IMR-90 (cell line): ENCODE measurements at regions not wholly inside any gene's neighbourhood (a gene's known extent, or its start where the extent isn't known, plus 50 kb on each side); places are given as distances from the start of the nearest gene placed in this dataset.

Source experiments
- ATAC-seq: fragments of 200-7000 bp; cut with Tn5 transposase; 2 replicates; pipeline ENCODE4 v1.9.1; 2020; ENCODE audit warnings: low read depth, mild to moderate bottlenecking, moderate library complexity
- BruUV-seq: library from RNA; stranded (reverse); fragments of 400-500 nt; replicated peaks from 2 replicates; lab custom pipeline; 2021; lab: Mats Ljungman, UMichigan
- CTCF ChIA-PET: fragments of 300-600 bp; formaldehyde crosslinking; extraction: SDS; loops from one replicate; lab custom pipeline; 2021; ENCODE audit warnings: antibody characterized with exemption; lab: Yijun Ruan, JAX
- POLR2A ChIA-PET: fragments of 300-600 bp; sonication (Branson Sonifier 250); formaldehyde crosslinking; loops from one replicate; lab custom pipeline; 2022; ENCODE audit warnings: antibody characterized with exemption; ENCODE audit not compliant: unreplicated experiment; lab: Charles Lee
- DNase-seq: peaks from one replicate; pipeline ENCODE4 v3.0.0; 2013
- H2AFZ ChIP-seq: replicated peaks from 2 replicates; pipeline ENCODE3; 2013; ENCODE audit warnings: low read length, mild to moderate bottlenecking; ENCODE audit not compliant: poor library complexity
- H2AK5ac ChIP-seq: 2 replicates; pipeline ENCODE4 v1.6.1; 2013; ENCODE audit warnings: low read depth, low read length, inconsistent platforms
- H2AK9ac ChIP-seq: replicated peaks from 2 replicates; pipeline ENCODE3; 2013; ENCODE audit warnings: mild to moderate bottlenecking, low read depth, low read length, moderate library complexity; ENCODE audit not compliant: poor library complexity
- H2BK120ac ChIP-seq: 2 replicates; pipeline ENCODE4 v1.6.1; 2013; ENCODE audit warnings: low read depth, low read length, inconsistent platforms
- H2BK15ac ChIP-seq: 3 replicates; pipeline ENCODE4 v1.6.1; 2013; ENCODE audit warnings: low read depth, low read length, inconsistent platforms
- H2BK20ac ChIP-seq: 2 replicates; pipeline ENCODE4 v1.6.1; 2013; ENCODE audit warnings: low read depth, mild to moderate bottlenecking, inconsistent platforms, low read length, moderate library complexity
- H2BK5ac ChIP-seq: 2 replicates; pipeline ENCODE4 v1.6.1; 2013; ENCODE audit warnings: mild to moderate bottlenecking, low read depth, low read length, inconsistent platforms; ENCODE audit not compliant: poor library complexity, severe bottlenecking
- H3K14ac ChIP-seq: replicated peaks from 2 replicates; pipeline ENCODE4 v1.6.1; 2013; ENCODE audit warnings: low read depth, low read length, inconsistent platforms
- H3K18ac ChIP-seq: 2 replicates; pipeline ENCODE4 v1.6.1; 2013; ENCODE audit warnings: low read depth, low read length, control low read depth
- H3K23ac ChIP-seq: 2 replicates; pipeline ENCODE4 v1.6.1; 2013; ENCODE audit warnings: low read depth, low read length, inconsistent platforms
- H3K27ac ChIP-seq: 2 replicates; pipeline ENCODE4 v1.5.1; 2013; ENCODE audit warnings: mild to moderate bottlenecking, control low read depth, low read length; ENCODE audit not compliant: insufficient read depth
- H3K27me3 ChIP-seq: 2 replicates; pipeline ENCODE4 v1.6.1; 2013; ENCODE audit warnings: low read length; ENCODE audit not compliant: control insufficient read depth, insufficient read depth
- H3K36me3 ChIP-seq: 2 replicates; pipeline ENCODE4 v1.6.1; 2013; ENCODE audit warnings: low read length, mixed read lengths; ENCODE audit not compliant: control insufficient read depth, insufficient read depth
- H3K4ac ChIP-seq: 2 replicates; pipeline ENCODE4 v1.6.1; 2013; ENCODE audit warnings: low read depth, low read length, inconsistent platforms
- H3K4me1 ChIP-seq: 2 replicates; pipeline ENCODE4 v1.6.1; 2013; ENCODE audit warnings: low read length, mixed read lengths; ENCODE audit not compliant: control insufficient read depth, insufficient read depth
- H3K4me2 ChIP-seq: 2 replicates; pipeline ENCODE4 v1.6.1; 2013; ENCODE audit warnings: low read depth, mild to moderate bottlenecking, control low read depth, low read length, moderate library complexity
- H3K4me3 ChIP-seq: 2 replicates; pipeline ENCODE4 v1.5.1; 2013; ENCODE audit warnings: low read depth, mild to moderate bottlenecking, control low read depth, low read length, moderate library complexity; ENCODE audit not compliant: insufficient read depth
- H3K56ac ChIP-seq: 2 replicates; pipeline ENCODE4 v1.6.1; 2013; ENCODE audit warnings: low read length, inconsistent platforms; ENCODE audit not compliant: insufficient read depth; ENCODE audit errors: extremely low read depth
- H3K79me1 ChIP-seq, 2 experiments: 2 replicates each; pipeline ENCODE4 v1.6.1; 2013; ENCODE audit warnings: low read length in 2 of 2, inconsistent platforms in 1 of 2, low read depth in 1 of 2
- H3K9ac ChIP-seq: 2 replicates; pipeline ENCODE4 v1.6.1; 2013; ENCODE audit warnings: low read depth, low read length, control low read depth
- H3K9me1 ChIP-seq: 2 replicates; pipeline ENCODE4 v1.6.1; 2013; ENCODE audit warnings: low read length, inconsistent platforms; ENCODE audit not compliant: insufficient read depth
- H3K9me3 ChIP-seq: 2 replicates; pipeline ENCODE4 v1.6.1; 2013; ENCODE audit warnings: low read length; ENCODE audit not compliant: control insufficient read depth, insufficient read depth
- H4K20me1 ChIP-seq: 2 replicates; pipeline ENCODE4 v1.6.1; 2013; ENCODE audit warnings: low read length, inconsistent platforms; ENCODE audit not compliant: insufficient read depth
- H4K5ac ChIP-seq: 2 replicates; pipeline ENCODE4 v1.6.1; 2013; ENCODE audit warnings: mild to moderate bottlenecking, low read depth, low read length, control low read depth
- H4K8ac ChIP-seq, 2 experiments: 2 replicates each; pipeline ENCODE4 v1.6.1; 2013; ENCODE audit warnings: low read depth in 2 of 2, low read length in 2 of 2, control low read depth in 1 of 2, inconsistent platforms in 1 of 2
- H4K91ac ChIP-seq: 2 replicates; pipeline ENCODE4 v1.6.1; 2013; ENCODE audit warnings: low read depth, low read length, inconsistent platforms; ENCODE audit not compliant: insufficient read depth
- BHLHE40 ChIP-seq: fragments of 150-350 bp; IDR thresholded peaks from 2 replicates; pipeline ENCODE4 v1.6.1; 2016; ENCODE audit warnings: mild to moderate bottlenecking, low read depth, low read length
- CEBPB ChIP-seq: IDR thresholded peaks from 2 replicates; pipeline ENCODE4 v1.6.1; 2012; ENCODE audit warnings: low read depth, low read length, improper control_type of control experiment
- CHD1 ChIP-seq: IDR thresholded peaks from 2 replicates; pipeline ENCODE4 v1.6.1; 2012; ENCODE audit warnings: low read depth, low read length, improper control_type of control experiment
- CTCF ChIP-seq: conservative IDR thresholded peaks from 2 replicates; pipeline ENCODE4 v1.5.1; 2012; ENCODE audit warnings: mild to moderate bottlenecking, low read depth, low read length, improper control_type of control experiment
- ELK1 ChIP-seq: fragments of 150-350 bp; IDR thresholded peaks from 2 replicates; pipeline ENCODE4 v1.6.1; 2016; ENCODE audit warnings: low read depth, mild to moderate bottlenecking, low read length, moderate library complexity, borderline replicate concordance
- FOS ChIP-seq: fragments of 150-350 bp; IDR thresholded peaks from 2 replicates; pipeline ENCODE4 v1.6.1; 2016; ENCODE audit warnings: low read depth, low read length
- MAFK ChIP-seq: IDR thresholded peaks from 2 replicates; pipeline ENCODE4 v1.6.1; 2012; ENCODE audit warnings: low read depth, low read length, improper control_type of control experiment
- MAZ ChIP-seq: IDR thresholded peaks from 2 replicates; pipeline ENCODE4 v1.6.1; 2012; ENCODE audit warnings: low read depth, mild to moderate bottlenecking, low read length, improper control_type of control experiment, moderate library complexity, borderline replicate concordance
- MXI1 ChIP-seq: IDR thresholded peaks from 2 replicates; pipeline ENCODE4 v1.6.1; 2012; ENCODE audit warnings: low read depth, mild to moderate bottlenecking, low read length, moderate library complexity, borderline replicate concordance
- NFE2L2 ChIP-seq: fragments of 150-350 bp; IDR thresholded peaks from 2 replicates; pipeline ENCODE4 v1.6.1; 2016; ENCODE audit warnings: low read depth, mild to moderate bottlenecking, low read length
- POLR2A ChIP-seq: IDR thresholded peaks from 2 replicates; pipeline ENCODE4 v1.6.1; 2012; ENCODE audit warnings: mild to moderate bottlenecking, low read depth, low read length
- RAD21 ChIP-seq: IDR thresholded peaks from 2 replicates; pipeline ENCODE4 v1.6.1; 2012; ENCODE audit warnings: low read length, improper control_type of control experiment
- RCOR1 ChIP-seq: IDR thresholded peaks from 2 replicates; pipeline ENCODE4 v1.6.1; 2012; ENCODE audit warnings: mild to moderate bottlenecking, low read length, improper control_type of control experiment; ENCODE audit not compliant: insufficient replicate concordance
- RFX5 ChIP-seq: IDR thresholded peaks from 2 replicates; pipeline ENCODE4 v1.8.0; 2012; ENCODE audit warnings: low read depth, mild to moderate bottlenecking, low read length, moderate library complexity
- SMC3 ChIP-seq: fragments of 150-350 bp; IDR thresholded peaks from 2 replicates; pipeline ENCODE4 v1.6.1; 2016; ENCODE audit warnings: low read depth, mild to moderate bottlenecking, antibody characterized with exemption, low read length, moderate library complexity
- WGBS, 2 experiments: methylation state at CpG; one replicate each; pipeline versions ENCODE4 v1.1.5 to v1.1.7; 2013; ENCODE audit warnings: missing lambda C conversion rate in 2 of 2; ENCODE audit not compliant: insufficient read length in 1 of 2; ENCODE audit errors: extremely low coverage in 2 of 2; 5-methylcytosine and 5-hydroxymethylcytosine counted together
- dilution Hi-C: fragments of 300-500 bp; cut with HindIII; formaldehyde crosslinking; loops from one replicate; pipeline ENCODE4 v1.14.3; 2018; ENCODE audit warnings: low sequenced_read_pairs; ENCODE audit not compliant: unreplicated experiment
- in situ Hi-C: fragments of 300-500 bp; cut with MboI; formaldehyde crosslinking; loops from 3 replicates; pipeline ENCODE4 v1.14.3; 2019; ENCODE audit warnings: low sequenced_read_pairs, inconsistent platforms, mixed read lengths
- intact Hi-C: fragments of 100-400 bp; cut with micrococcal nuclease; formaldehyde crosslinking; loops from 2 replicates; pipeline ENCODE4 v1.10.0; 2022
- TF ChIP-seq, protein P1 (sequence below): fragments of 150-350 bp; IDR thresholded peaks from 2 replicates; pipeline ENCODE4 v1.6.1; 2017; ENCODE audit warnings: mild to moderate bottlenecking, antibody characterized with exemption, low read length, low read depth

DNA sequence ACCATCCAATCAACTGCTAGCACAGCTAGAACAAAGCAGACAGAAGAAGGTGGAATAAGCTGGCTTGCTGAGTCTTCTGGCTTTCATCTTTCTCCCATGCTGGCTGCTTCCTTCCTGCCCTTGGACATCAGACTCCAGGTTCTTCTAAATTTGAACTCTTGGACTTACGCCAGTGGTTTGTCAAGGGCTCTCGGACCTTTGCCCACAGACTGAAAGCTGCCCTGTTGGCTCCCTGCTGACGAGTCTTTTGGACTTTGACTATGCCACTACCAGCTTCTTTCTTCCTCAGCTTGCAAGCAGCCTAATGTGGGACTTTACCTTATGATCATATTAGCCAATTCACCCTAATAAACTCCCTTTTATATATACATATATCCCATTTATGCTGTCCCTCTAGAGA is 164.1 kb upstream of the GJE1 start:
- H3K18ac ChIP-seq = no peak overlapping the region
- no peaks in the 10 kb centered on the region for H3K36me3 ChIP-seq
- no peaks in the 10 kb centered on the region for H4K20me1 ChIP-seq
- no peak overlapping the region for H3K23ac ChIP-seq
- DNase-seq (no peak), ATAC-seq (no peak)
- H3K14ac ChIP-seq = no peak overlapping the region
- intact Hi-C loops = no loop called here
- no peak overlapping the region for H2BK15ac ChIP-seq
- H3K9ac ChIP-seq = no peak overlapping the region
- no peak overlapping the region for H2AK5ac ChIP-seq
- no peaks in the 10 kb centered on the region for H3K9me3 ChIP-seq
- H3K4ac ChIP-seq = no peak overlapping the region
- peaks cover 2% of the 10 kb centered on the region; the same call in 1 of the 2 replicates for H3K9me1 ChIP-seq
- dilution Hi-C loops = no loop called here
- CTCF ChIA-PET = no interaction called here
- no peak overlapping the region for H2BK5ac ChIP-seq
- no peak overlapping the region for H4K5ac ChIP-seq
- H3K27me3 ChIP-seq = no peaks in the 10 kb centered on the region
- no peak overlapping the region for H3K56ac ChIP-seq
- H3K27ac ChIP-seq = no peak overlapping the region
- H2BK120ac ChIP-seq = no peak overlapping the region
- no peak overlapping the region for H3K4me3 ChIP-seq
- WGBS, 2 experiments = no CpG with 5 or more reads among the region's 3 CpGs
- in situ Hi-C loops = no loop called here
- H4K91ac ChIP-seq = no peak overlapping the region
- no peaks in the 10 kb centered on the region for H3K79me1 ChIP-seq
- no peak overlapping the region for H2AK9ac ChIP-seq
- H3K4me1 ChIP-seq = no peaks in the 10 kb centered on the region
- no TSS peak for BruUV-seq
- H4K8ac ChIP-seq = no peak overlapping the region
- H2AFZ ChIP-seq = no peak overlapping the region
- POLR2A ChIA-PET = no interaction called here
- no peak overlapping the region for H3K4me2 ChIP-seq
- no peak for TF ChIP-seq MXI1
- no peak for TF ChIP-seq FOS
- TF ChIP-seq, protein P1, sequence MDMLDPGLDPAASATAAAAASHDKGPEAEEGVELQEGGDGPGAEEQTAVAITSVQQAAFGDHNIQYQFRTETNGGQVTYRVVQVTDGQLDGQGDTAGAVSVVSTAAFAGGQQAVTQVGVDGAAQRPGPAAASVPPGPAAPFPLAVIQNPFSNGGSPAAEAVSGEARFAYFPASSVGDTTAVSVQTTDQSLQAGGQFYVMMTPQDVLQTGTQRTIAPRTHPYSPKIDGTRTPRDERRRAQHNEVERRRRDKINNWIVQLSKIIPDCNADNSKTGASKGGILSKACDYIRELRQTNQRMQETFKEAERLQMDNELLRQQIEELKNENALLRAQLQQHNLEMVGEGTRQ = no peak
- TF ChIP-seq CHD1 = no peak
- no peak for TF ChIP-seq CTCF
- no peak for TF ChIP-seq CEBPB
- no peak for TF ChIP-seq MAZ
- no peak for TF ChIP-seq MAFK
- no peak for TF ChIP-seq SMC3
- no peak for TF ChIP-seq RFX5
- no peak for TF ChIP-seq POLR2A
- TF ChIP-seq ELK1 = no peak
- TF ChIP-seq BHLHE40 = no peak
- no peak for TF ChIP-seq RAD21
- TF ChIP-seq NFE2L2 = no peak
- no peak for TF ChIP-seq RCOR1
- H2BK20ac ChIP-seq = no peak overlapping the region
